GM12874 (cell line): ENCODE measurements at regions not wholly inside any gene's neighbourhood (a gene's known extent, or its start where the extent isn't known, plus 50 kb on each side); places are given as distances from the start of the nearest gene placed in this dataset.

Experiments
- CTCF ChIP-seq: IDR thresholded peaks from 2 replicates; pipeline ENCODE4 v1.5.1; 2011; ENCODE audit warnings: low read depth, mild to moderate bottlenecking, control low read depth, low read length, moderate library complexity; ENCODE audit not compliant: insufficient read depth

DNA sequence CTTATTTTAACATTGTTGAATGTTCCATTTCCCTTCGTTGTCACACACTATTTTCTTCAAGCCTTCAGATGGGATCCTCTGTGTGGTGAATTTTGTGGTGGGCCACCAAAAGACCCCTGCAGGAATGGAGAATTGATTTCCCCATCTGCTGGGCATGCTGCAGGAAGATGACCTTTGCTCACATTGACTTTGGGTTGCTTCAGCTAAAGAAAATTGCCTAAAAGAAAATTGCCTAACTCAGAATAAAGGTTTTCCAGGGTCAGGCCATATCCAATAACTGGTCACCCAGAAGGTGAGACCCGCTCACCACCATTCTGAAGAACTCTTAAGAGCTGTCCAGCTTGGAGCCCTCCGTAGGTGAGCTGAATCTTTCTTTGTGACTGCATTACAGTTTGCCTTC lies 192.5 kb downstream of the CDH7 start:
- no peak for TF ChIP-seq CTCF

GRCh38 chr18:65942854-65943253 lies 192.0 kb downstream of the CDH7 start:
- TF ChIP-seq CTCF, result no peak

DNA sequence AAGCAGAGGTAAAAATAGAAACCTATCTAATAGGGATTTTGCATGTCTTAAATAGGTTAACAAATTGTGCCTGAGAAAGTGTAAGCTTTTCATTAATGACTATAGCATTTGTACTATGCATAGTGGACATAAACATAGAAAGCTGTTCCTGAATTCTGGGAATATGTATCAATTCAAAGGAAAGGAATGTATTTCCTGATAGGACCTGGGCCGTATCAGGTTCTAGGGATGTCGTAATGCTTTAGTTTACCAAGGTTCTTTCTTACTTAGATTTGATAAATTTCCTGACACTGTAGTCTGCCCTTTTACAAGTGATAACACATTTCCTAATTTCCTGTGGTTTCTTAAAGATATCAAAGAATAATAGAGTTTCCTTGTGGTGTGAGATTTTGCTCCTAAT lies 191.3 kb downstream of the CDH7 start:
- TF ChIP-seq CTCF, result no peak

GRCh38 chr18:65941482-65941881 lies 190.7 kb downstream of the CDH7 start:
- no peak for TF ChIP-seq CTCF
